ENCODE measurements at regions not wholly inside any gene's neighbourhood (a gene's known extent, or its start where the extent isn't known, plus 50 kb on each side); places are given as distances from the start of the nearest gene placed in this dataset.

- TF ChIP-seq CTCF (conservative IDR thresholded peaks at IDR 0.05 in 1 of 2, IDR thresholded peaks at IDR 0.05 in 1 of 2; ENCODE audit: low read depth in 1 of 2, low read length in 2 of 2) = no peak
- TF ChIP-seq EZH2 (IDR thresholded peaks at IDR 0.05; ENCODE audit: low read length, missing control alignments) = no peak
Observed at GRCh38 chr3:40745381-40746106, 220.8 kb downstream of the ZNF621 start.

All from fibroblast of lung (primary cell).